ENCODE measurements at regions not wholly inside any gene's neighbourhood (a gene's known extent, or its start where the extent isn't known, plus 50 kb on each side); places are given as distances from the start of the nearest gene placed in this dataset.
"Not testable (repeated sequence)": the region's sequence is repeated elsewhere in the genome, so short reads cannot be mapped to it uniquely, and the experiment has no call there.

- no peak for DNase-seq (ENCODE audit: low spot score)
These were observed 270.2 kb upstream of the CPHXL start for GRCh38 chr16:75996491-75996890.

- DNase-seq (ENCODE audit: low spot score), result no peak
These were observed 271.3 kb upstream of the CPHXL start for GRCh38 chr16:75997606-75998005.

GRCh38 chr16:76007645-76008044, 269.6 kb upstream of the CNTNAP4 start:
- DNase-seq (ENCODE audit: low spot score), result no peak

- DNase-seq (ENCODE audit: low spot score), result no peak
These were observed 253.4 kb upstream of the CNTNAP4 start for GRCh38 chr16:76023835-76024234.

GRCh38 chr16:76035689-76036088, 241.5 kb upstream of the CNTNAP4 start:
- DNase-seq (ENCODE audit: low spot score), result no peak

- DNase-seq (ENCODE audit: low spot score), result no peak
These were observed 239.1 kb upstream of the CNTNAP4 start for GRCh38 chr16:76038097-76038496.

GRCh38 chr16:76052725-76053124, 224.5 kb upstream of the CNTNAP4 start:
- DNase-seq (ENCODE audit: low spot score), result no peak

- DNase-seq (ENCODE audit: low spot score), result no peak
These were observed 218.0 kb upstream of the CNTNAP4 start for GRCh38 chr16:76059186-76059585.

- DNase-seq (ENCODE audit: low spot score), result no peak
These were observed 217.5 kb upstream of the CNTNAP4 start for GRCh38 chr16:76059701-76060100.

GRCh38 chr16:76071690-76072089, 205.5 kb upstream of the CNTNAP4 start:
- DNase-seq (ENCODE audit: low spot score), result no peak

GRCh38 chr16:76081967-76082366, 195.2 kb upstream of the CNTNAP4 start:
- DNase-seq (ENCODE audit: low spot score), result no peak

- DNase-seq (ENCODE audit: low spot score), result no peak
These were observed 170.6 kb upstream of the CNTNAP4 start for GRCh38 chr16:76106647-76107046.

GRCh38 chr16:76108460-76108859, 168.7 kb upstream of the CNTNAP4 start:
- no peak for DNase-seq (ENCODE audit: low spot score)

GRCh38 chr16:76114681-76115080, 162.5 kb upstream of the CNTNAP4 start:
- DNase-seq (ENCODE audit: low spot score), result no peak

GRCh38 chr16:76118344-76118743, 158.9 kb upstream of the CNTNAP4 start:
- DNase-seq (ENCODE audit: low spot score), result no peak

GRCh38 chr16:76121636-76122035, 155.6 kb upstream of the CNTNAP4 start:
- DNase-seq (ENCODE audit: low spot score), result no peak

GRCh38 chr16:76123966-76124365, 153.2 kb upstream of the CNTNAP4 start:
- DNase-seq (ENCODE audit: low spot score), result no peak

GRCh38 chr16:76125871-76126270, 151.3 kb upstream of the CNTNAP4 start:
- no peak for DNase-seq (ENCODE audit: low spot score)

- DNase-seq (ENCODE audit: low spot score), result not testable (repeated sequence)
These were observed 139.1 kb upstream of the CNTNAP4 start for GRCh38 chr16:76138056-76138455.

GRCh38 chr16:76157629-76158028, 119.6 kb upstream of the CNTNAP4 start:
- no peak for DNase-seq (ENCODE audit: low spot score)

- no peak for DNase-seq (ENCODE audit: low spot score)
These were observed 115.2 kb upstream of the CNTNAP4 start for GRCh38 chr16:76162046-76162445.

GRCh38 chr16:76164970-76165558, 112.1 kb upstream of the CNTNAP4 start:
- no peak for DNase-seq (ENCODE audit: low spot score)

GRCh38 chr16:76175718-76176117, 101.5 kb upstream of the CNTNAP4 start:
- DNase-seq (ENCODE audit: low spot score), result no peak

GRCh38 chr16:76176153-76176552, 101.0 kb upstream of the CNTNAP4 start:
- no peak for DNase-seq (ENCODE audit: low spot score)

GRCh38 chr16:76176616-76177015, 100.6 kb upstream of the CNTNAP4 start:
- DNase-seq (ENCODE audit: low spot score), result no peak
